NCI-H146 treated with DMSO at 0.1 percent for 48 hours (cell line): ENCODE measurements at regions not wholly inside any gene's neighbourhood (a gene's known extent, or its start where the extent isn't known, plus 50 kb on each side); places are given as distances from the start of the nearest gene placed in this dataset.
"Not testable (repeated sequence)": the region's sequence is repeated elsewhere in the genome, so short reads cannot be mapped to it uniquely, and the experiment has no call there.

Experiments
- DNase-seq: peaks from one replicate; lab custom pipeline; 2025; ENCODE audit not compliant: unreplicated experiment; lab: John Stamatoyannopoulos, UW

GRCh38 chr13:65336087-65336749 is 1893.9 kb downstream of the PCDH9 start:
- no peak for DNase-seq

GRCh38 chr13:65330691-65331090 is 1899.4 kb downstream of the PCDH9 start:
- peak; percentile 28 for DNase-seq

- DNase-seq = no peak
These were observed 1899.8 kb downstream of the PCDH9 start for GRCh38 chr13:65330287-65330686.

- DNase-seq = not testable (repeated sequence)
These were observed 1906.9 kb downstream of the PCDH9 start for GRCh38 chr13:65323192-65323591.

- DNase-seq = not testable (repeated sequence)
These were observed 1908.7 kb downstream of the PCDH9 start for GRCh38 chr13:65321423-65321822.

GRCh38 chr13:65314008-65314407 is 1916.1 kb downstream of the PCDH9 start:
- no peak for DNase-seq

- DNase-seq = no peak
These were observed 1919.3 kb downstream of the PCDH9 start for GRCh38 chr13:65310663-65311328.

GRCh38 chr13:65309906-65310305 is 1920.2 kb downstream of the PCDH9 start:
- DNase-seq = no peak

- not testable (repeated sequence) for DNase-seq
These were observed 1921.4 kb downstream of the PCDH9 start for GRCh38 chr13:65308729-65309128.

- DNase-seq = no peak
These were observed 1923.1 kb downstream of the PCDH9 start for GRCh38 chr13:65307056-65307455.

- DNase-seq = no peak
These were observed 1927.4 kb downstream of the PCDH9 start for GRCh38 chr13:65302691-65303090.

GRCh38 chr13:65301506-65301905 is 1928.6 kb downstream of the PCDH9 start:
- DNase-seq = no peak

- DNase-seq = no peak
These were observed 1929.9 kb downstream of the PCDH9 start for GRCh38 chr13:65300220-65300619.

GRCh38 chr13:65293530-65294198 is 1936.5 kb downstream of the PCDH9 start:
- DNase-seq = no peak

GRCh38 chr13:65292488-65292901 is 1937.6 kb downstream of the PCDH9 start:
- DNase-seq = peak; percentile 70

GRCh38 chr13:65287405-65287804 is 1942.7 kb downstream of the PCDH9 start:
- no peak for DNase-seq

- DNase-seq = no peak
These were observed 1954.1 kb downstream of the PCDH9 start for GRCh38 chr13:65275838-65276630.

- DNase-seq = no peak
These were observed 1955.0 kb downstream of the PCDH9 start for GRCh38 chr13:65275108-65275507.

- not testable (repeated sequence) for DNase-seq
These were observed 1956.2 kb downstream of the PCDH9 start for GRCh38 chr13:65273811-65274420.

GRCh38 chr13:65268009-65268408 is 1962.1 kb downstream of the PCDH9 start:
- no peak for DNase-seq

- no peak for DNase-seq
These were observed 1964.1 kb downstream of the PCDH9 start for GRCh38 chr13:65265988-65266387.
